Gastrocnemius medialis (tissue), 4 donors: ENCODE measurements at regions not wholly inside any gene's neighbourhood (a gene's known extent, or its start where the extent isn't known, plus 50 kb on each side); places are given as distances from the start of the nearest gene placed in this dataset.

ENCODE experiments used
- ATAC-seq, 2 donors: fragments of 150-250 bp; one replicate each; pipeline ENCODE4 v1.9.1; 2016
- DNase-seq, 2 donors: peaks; one replicate each; pipeline ENCODE4 v3.0.0-alpha.2; 2019
- H3K27ac ChIP-seq, 4 donors: fragments of 200-600 bp; sonication (generic); 1 replicate in 1 of 4; 2 replicates in 3 of 4; pipeline ENCODE4 v1.5.1; 2016 to 2018; ENCODE audit warnings: mild to moderate bottlenecking in 2 of 4, moderate library complexity in 1 of 4
- H3K27me3 ChIP-seq, 3 donors: fragments of 200-600 bp; sonication (generic) in 2 of 3; 1 replicate in 1 of 3; 2 replicates in 2 of 3; pipeline versions ENCODE4 v1.5.1 to v1.6.0; 2016 to 2019; ENCODE audit warnings: mild to moderate bottlenecking in 1 of 3, moderate library complexity in 1 of 3
- H3K36me3 ChIP-seq, 2 donors: fragments of 200-600 bp; sonication (generic) in 1 of 2; one replicate each; pipeline ENCODE4 v1.5.1; 2017 to 2018
- H3K4me1 ChIP-seq, 2 donors: fragments of 200-600 bp; sonication (generic) in 1 of 2; one replicate each; pipeline ENCODE4 v1.5.1; 2016 to 2017; ENCODE audit warnings: mild to moderate bottlenecking in 2 of 2
- H3K4me3 ChIP-seq, 4 donors: fragments of 200-600 bp; sonication (generic) in 3 of 4; 1 replicate in 1 of 4; 2 replicates in 3 of 4; pipeline ENCODE4 v1.5.1; 2016 to 2019; ENCODE audit warnings: mild to moderate bottlenecking in 2 of 4
- H3K9me3 ChIP-seq, 3 donors: fragments of 200-600 bp; sonication (generic) in 2 of 3; 1 replicate in 1 of 3; 2 replicates in 2 of 3; pipeline ENCODE4 v1.5.1; 2016 to 2019
- POLR2A ChIP-seq, 2 donors: fragments of 450-650 bp; IDR thresholded peaks; one replicate each; pipeline ENCODE4 v1.6.1; 2017; ENCODE audit warnings: antibody characterized with exemption in 2 of 2, mild to moderate bottlenecking in 2 of 2, moderate library complexity in 2 of 2
- in situ Hi-C, 4 donors: fragments of 200-750 bp; cut with MboI; loops; one replicate each; pipeline versions ENCODE4 v1.15.0 to v1.8.0; 2017; ENCODE audit warnings: low sequenced_read_pairs in 4 of 4
- intact Hi-C: fragments of 100-400 bp; cut with DNase I; formaldehyde crosslinking; loops from one replicate; pipeline ENCODE4 v1.15.1; 2023; ENCODE audit warnings: low total_unique reads
- TF ChIP-seq, protein P1 (sequence below), 5 experiments: fragments of 450-650 bp in 3 of 5; fragments of 200-600 bp in 2 of 5; sonication (generic) in 2 of 5; IDR thresholded peaks in 4 of 5; conservative IDR thresholded peaks in 1 of 5; 1 replicate in 4 of 5; 2 replicates in 1 of 5; pipeline ENCODE4 v1.5.1; 2016 to 2019; ENCODE audit warnings: antibody characterized with exemption in 5 of 5, mild to moderate bottlenecking in 3 of 5, moderate library complexity in 3 of 5

DNA sequence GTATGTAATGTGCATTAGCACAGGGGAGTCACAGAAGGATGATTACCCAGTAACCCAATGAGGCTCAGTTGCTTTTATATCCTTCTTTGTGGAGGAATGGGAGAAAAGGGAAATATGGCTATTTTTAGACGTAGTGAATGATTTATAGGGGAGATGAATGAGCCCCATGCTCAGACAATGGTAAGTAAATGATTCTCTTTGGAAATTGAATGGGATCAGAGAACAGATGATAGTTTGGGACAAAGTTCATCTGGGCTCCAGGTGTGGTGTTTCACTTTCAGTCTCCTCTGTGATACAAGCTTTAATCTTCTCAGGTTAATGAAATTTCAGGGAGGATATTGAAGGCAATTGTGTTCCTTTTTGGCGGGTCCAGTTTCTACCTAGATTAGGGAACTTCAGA is 63.0 kb upstream of the MPP7 start:
- in situ Hi-C loops: no loop called here
- no peaks in the 10 kb centered on the region for H3K27me3 ChIP-seq
- H3K4me3 ChIP-seq: no peak overlapping the region
- no peaks in the 10 kb centered on the region for H3K4me1 ChIP-seq
- ATAC-seq (no peak), DNase-seq (no peak)
- no peak overlapping the region for H3K27ac ChIP-seq
- intact Hi-C loops: no loop called here
- no peaks in the 10 kb centered on the region for H3K36me3 ChIP-seq
- no peaks in the 10 kb centered on the region for H3K9me3 ChIP-seq
- TF ChIP-seq, protein P1, sequence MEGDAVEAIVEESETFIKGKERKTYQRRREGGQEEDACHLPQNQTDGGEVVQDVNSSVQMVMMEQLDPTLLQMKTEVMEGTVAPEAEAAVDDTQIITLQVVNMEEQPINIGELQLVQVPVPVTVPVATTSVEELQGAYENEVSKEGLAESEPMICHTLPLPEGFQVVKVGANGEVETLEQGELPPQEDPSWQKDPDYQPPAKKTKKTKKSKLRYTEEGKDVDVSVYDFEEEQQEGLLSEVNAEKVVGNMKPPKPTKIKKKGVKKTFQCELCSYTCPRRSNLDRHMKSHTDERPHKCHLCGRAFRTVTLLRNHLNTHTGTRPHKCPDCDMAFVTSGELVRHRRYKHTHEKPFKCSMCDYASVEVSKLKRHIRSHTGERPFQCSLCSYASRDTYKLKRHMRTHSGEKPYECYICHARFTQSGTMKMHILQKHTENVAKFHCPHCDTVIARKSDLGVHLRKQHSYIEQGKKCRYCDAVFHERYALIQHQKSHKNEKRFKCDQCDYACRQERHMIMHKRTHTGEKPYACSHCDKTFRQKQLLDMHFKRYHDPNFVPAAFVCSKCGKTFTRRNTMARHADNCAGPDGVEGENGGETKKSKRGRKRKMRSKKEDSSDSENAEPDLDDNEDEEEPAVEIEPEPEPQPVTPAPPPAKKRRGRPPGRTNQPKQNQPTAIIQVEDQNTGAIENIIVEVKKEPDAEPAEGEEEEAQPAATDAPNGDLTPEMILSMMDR (IDR thresholded peaks at IDR 0.05 in 4 of 5, conservative IDR thresholded peaks at IDR 0.05 in 1 of 5): no peak
- no peak for TF ChIP-seq POLR2A (IDR thresholded peaks at IDR 0.05)

DNA sequence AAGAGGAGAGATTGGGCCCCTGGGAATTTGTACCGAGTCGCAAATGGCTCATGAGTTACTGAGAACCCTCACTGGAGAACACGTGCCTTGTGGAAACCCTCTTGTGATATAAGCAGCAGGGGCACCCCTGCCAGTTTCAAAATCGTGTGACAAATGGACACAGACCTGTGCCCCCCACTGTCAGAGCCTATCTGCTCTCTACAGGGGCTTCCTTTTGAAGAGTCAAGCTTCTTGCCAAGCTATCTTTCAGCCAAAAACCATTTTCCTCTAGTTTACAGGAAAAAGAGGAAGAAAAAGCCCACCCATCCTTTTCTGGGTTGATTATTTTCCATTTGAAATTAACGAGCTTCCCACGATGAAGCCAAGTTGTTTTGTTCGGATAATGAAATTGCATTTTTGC is 64.1 kb upstream of the MPP7 start:
- Histone ChIP-seq H3K27me3 (no peaks in the 10 kb centered on the region), H3K27ac (no peak overlapping the region), H3K9me3 (no peaks in the 10 kb centered on the region), H3K4me1 (no peaks in the 10 kb centered on the region), H3K36me3 (no peaks in the 10 kb centered on the region), H3K4me3 (no peak overlapping the region)
- TF ChIP-seq, protein P1 (IDR thresholded peaks at IDR 0.05 in 4 of 5, conservative IDR thresholded peaks at IDR 0.05 in 1 of 5): no peak
- no peak for TF ChIP-seq POLR2A (IDR thresholded peaks at IDR 0.05)
- intact Hi-C loops (no loop called here), in situ Hi-C loops (no loop called here)
- ATAC-seq: no peak
- DNase-seq: no peak

DNA sequence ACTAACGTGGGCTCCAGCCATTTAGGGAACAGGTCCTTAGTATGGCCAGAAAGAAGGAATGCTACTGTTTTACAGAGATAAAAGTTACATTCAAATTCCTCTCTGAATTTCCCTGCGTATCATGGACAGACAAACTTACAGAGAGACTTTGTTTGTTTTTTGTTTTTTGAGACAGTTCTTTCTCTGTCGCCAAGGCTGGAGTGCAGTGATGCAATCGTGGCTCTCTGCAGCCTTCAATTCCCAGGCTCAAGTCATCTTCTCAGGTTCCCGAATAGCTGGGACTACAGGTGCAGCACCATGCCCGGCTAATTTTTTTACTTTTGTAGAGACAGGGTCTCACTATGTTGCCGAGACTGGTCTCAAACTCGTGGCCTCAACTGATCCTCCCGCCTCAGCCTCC is 64.5 kb upstream of the MPP7 start:
- TF ChIP-seq, protein P1 (IDR thresholded peaks at IDR 0.05 in 4 of 5, conservative IDR thresholded peaks at IDR 0.05 in 1 of 5): no peak
- TF ChIP-seq POLR2A (IDR thresholded peaks at IDR 0.05): no peak
- DNase-seq (no peak), ATAC-seq (no peak)
- Histone ChIP-seq H3K4me3 (no peak overlapping the region), H3K9me3 (no peaks in the 10 kb centered on the region), H3K27ac (no peak overlapping the region), H3K4me1 (no peaks in the 10 kb centered on the region), H3K27me3 (no peaks in the 10 kb centered on the region), H3K36me3 (no peaks in the 10 kb centered on the region)
- in situ Hi-C loops (no loop called here), intact Hi-C loops (no loop called here)

DNA sequence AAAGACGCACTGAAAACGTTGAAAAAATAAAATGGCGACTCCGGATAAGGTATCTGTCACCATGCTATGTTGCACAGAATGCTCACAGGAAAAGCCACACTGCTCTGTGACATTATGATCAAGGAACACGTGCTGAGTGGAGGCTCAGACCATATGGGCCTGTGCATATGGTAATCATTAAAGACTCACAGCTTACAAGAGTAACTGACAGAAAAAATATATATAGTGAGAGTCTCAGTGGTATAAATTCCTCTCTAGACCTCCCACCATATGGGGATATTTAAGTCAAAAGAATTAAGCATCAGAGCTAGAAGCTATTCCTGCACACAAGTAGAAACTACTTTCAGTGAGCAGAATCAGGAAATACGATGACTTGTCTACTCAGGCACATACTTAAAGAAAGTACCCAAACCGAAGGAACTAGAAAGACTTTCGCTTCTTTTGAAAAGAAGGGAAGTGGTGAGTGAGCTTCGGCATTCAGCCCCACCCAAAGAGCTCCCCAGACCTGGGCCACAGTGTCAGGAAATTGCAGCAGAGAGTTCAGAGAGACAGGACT is 65.1 kb upstream of the MPP7 start:
- ATAC-seq: peak in 1 of 2 donors; percentile 23
- TF ChIP-seq POLR2A (IDR thresholded peaks at IDR 0.05): no peak
- TF ChIP-seq, protein P1 (IDR thresholded peaks at IDR 0.05 in 4 of 5, conservative IDR thresholded peaks at IDR 0.05 in 1 of 5): no peak
- in situ Hi-C loops: no loop called here
- no peak overlapping the region for H3K4me3 ChIP-seq
- no peak overlapping the region for H3K27ac ChIP-seq
- no peaks in the 10 kb centered on the region for H3K9me3 ChIP-seq
- H3K4me1 ChIP-seq: no peaks in the 10 kb centered on the region
- no peaks in the 10 kb centered on the region for H3K27me3 ChIP-seq
- DNase-seq: no peak
- no peaks in the 10 kb centered on the region for H3K36me3 ChIP-seq
- intact Hi-C loops: no loop called here
